HEK293 (cell line): ENCODE measurements at regions not wholly inside any gene's neighbourhood (a gene's known extent, or its start where the extent isn't known, plus 50 kb on each side); places are given as distances from the start of the nearest gene placed in this dataset.

Experiments
- CTCF ChIA-PET: fragments of 350-600 bp; formaldehyde crosslinking; extraction: SDS; loops from one replicate; lab custom pipeline; 2021; ENCODE audit warnings: antibody characterized with exemption; lab: Yijun Ruan, JAX
- POLR2A ChIA-PET: fragments of 300-600 bp; formaldehyde crosslinking; extraction: SDS; loops from one replicate; lab custom pipeline; 2020; ENCODE audit warnings: antibody characterized with exemption, inconsistent platforms; lab: Yijun Ruan, JAX
- H3K27ac ChIP-seq: fragments of 200-500 bp; sonication (Bioruptor generic); 2 replicates; pipeline ENCODE4 v1.5.1; 2014; ENCODE audit warnings: low read depth, low read length, control low read depth, inconsistent platforms; ENCODE audit errors: extremely low read depth
- H3K36me3 ChIP-seq, 2 experiments: fragments of 200-500 bp in 1 of 2; sonication (Bioruptor generic) in 1 of 2; 1 replicate in 1 of 2; 2 replicates in 1 of 2; pipeline ENCODE4 v1.5.1; 2014 to 2017; ENCODE audit warnings: inconsistent platforms in 2 of 2, low read length in 2 of 2; ENCODE audit not compliant: control insufficient read depth in 2 of 2, insufficient read depth in 1 of 2
- H3K4me1 ChIP-seq: fragments of 200-500 bp; sonication (Bioruptor generic); 2 replicates; pipeline ENCODE4 v1.5.1; 2014; ENCODE audit warnings: mild to moderate bottlenecking, low read length, inconsistent platforms; ENCODE audit not compliant: control insufficient read depth, insufficient read depth
- H3K4me3 ChIP-seq: 2 replicates; pipeline ENCODE4 v1.5.1; 2011; ENCODE audit warnings: low read depth, mild to moderate bottlenecking, control low read depth, low read length, moderate library complexity
- H3K9me3 ChIP-seq: fragments of 200-500 bp; sonication (Bioruptor generic); 2 replicates; pipeline ENCODE4 v1.5.1; 2014; ENCODE audit warnings: low read depth, low read length, inconsistent platforms; ENCODE audit not compliant: control insufficient read depth, insufficient read depth
- BCL11A ChIP-seq: fragments of 450-650 bp; formaldehyde crosslinking; IDR thresholded peaks from 2 replicates; pipeline ENCODE4 v1.5.1; 2016; ENCODE audit warnings: low read depth, missing biosample characterization, missing genetic modification characterization
- HIC1 ChIP-seq: fragments of 450-650 bp; formaldehyde crosslinking; IDR thresholded peaks from 2 replicates; pipeline ENCODE4 v1.5.1; 2016; ENCODE audit warnings: missing biosample characterization, missing genetic modification characterization
- PBX3 ChIP-seq: sonication (generic); formaldehyde crosslinking; IDR thresholded peaks from 2 replicates; pipeline ENCODE4 v1.8.1; 2022; ENCODE audit warnings: mild to moderate bottlenecking, moderate library complexity, missing genetic modification reagents
- PRDM6 ChIP-seq: fragments of 450-650 bp; formaldehyde crosslinking; IDR thresholded peaks from 2 replicates; pipeline ENCODE4 v1.5.1; 2017; ENCODE audit warnings: missing biosample characterization, missing genetic modification characterization
- SETDB1 ChIP-seq: IDR thresholded peaks from one replicate; pipeline ENCODE4 v1.6.1; 2017; ENCODE audit warnings: mild to moderate bottlenecking, low read length, moderate library complexity, mixed read lengths; ENCODE audit not compliant: insufficient read length
- TSHZ1 ChIP-seq: fragments of 450-650 bp; formaldehyde crosslinking; IDR thresholded peaks from 2 replicates; pipeline ENCODE4 v1.5.1; 2016; ENCODE audit warnings: missing biosample characterization, missing genetic modification characterization, borderline replicate concordance
- WT1 ChIP-seq: fragments of 450-650 bp; formaldehyde crosslinking; IDR thresholded peaks from 2 replicates; pipeline ENCODE4 v1.5.1; 2016; ENCODE audit warnings: missing biosample characterization, missing genetic modification characterization
- YY1 ChIP-seq: fragments of 450-650 bp; formaldehyde crosslinking; IDR thresholded peaks from 2 replicates; pipeline ENCODE4 v1.5.1; 2018; ENCODE audit warnings: missing biosample characterization, missing genetic modification characterization
- YY2 ChIP-seq: fragments of 450-650 bp; formaldehyde crosslinking; IDR thresholded peaks from 2 replicates; pipeline ENCODE4 v1.5.1; 2016; ENCODE audit warnings: missing biosample characterization, missing genetic modification characterization
- ZBTB20 ChIP-seq: fragments of 450-650 bp; formaldehyde crosslinking; IDR thresholded peaks from 2 replicates; pipeline ENCODE4 v1.5.1; 2016; ENCODE audit warnings: missing biosample characterization, missing genetic modification characterization
- ZNF121 ChIP-seq: fragments of 450-650 bp; formaldehyde crosslinking; IDR thresholded peaks from 2 replicates; pipeline ENCODE4 v1.5.1; 2016; ENCODE audit warnings: missing biosample characterization, missing genetic modification characterization
- ZNF18 ChIP-seq: fragments of 450-650 bp; formaldehyde crosslinking; IDR thresholded peaks from 2 replicates; pipeline ENCODE4 v1.5.1; 2016; ENCODE audit warnings: missing biosample characterization, missing genetic modification characterization
- ZNF202 ChIP-seq: fragments of 450-650 bp; formaldehyde crosslinking; IDR thresholded peaks from 2 replicates; pipeline ENCODE4 v1.5.1; 2016; ENCODE audit warnings: missing biosample characterization, missing genetic modification characterization, borderline replicate concordance
- ZNF211 ChIP-seq: fragments of 450-650 bp; formaldehyde crosslinking; IDR thresholded peaks from 2 replicates; pipeline ENCODE4 v1.5.1; 2016; ENCODE audit warnings: low read depth, missing biosample characterization, missing genetic modification characterization
- ZNF223 ChIP-seq: fragments of 450-650 bp; formaldehyde crosslinking; IDR thresholded peaks from 2 replicates; pipeline ENCODE4 v1.5.1; 2016; ENCODE audit warnings: missing biosample characterization, missing genetic modification characterization
- ZNF335 ChIP-seq: fragments of 450-650 bp; formaldehyde crosslinking; conservative IDR thresholded peaks from 2 replicates; pipeline ENCODE4 v1.5.1; 2016; ENCODE audit warnings: missing biosample characterization, missing genetic modification characterization
- ZNF354C ChIP-seq: fragments of 450-650 bp; formaldehyde crosslinking; IDR thresholded peaks from 2 replicates; pipeline ENCODE4 v1.5.1; 2016; ENCODE audit warnings: missing biosample characterization, missing genetic modification characterization, low read depth, borderline replicate concordance
- ZNF529 ChIP-seq: fragments of 450-650 bp; formaldehyde crosslinking; IDR thresholded peaks from 2 replicates; pipeline ENCODE4 v1.5.1; 2017; ENCODE audit warnings: missing genetic modification characterization, missing biosample characterization; ENCODE audit not compliant: insufficient replicate concordance
- ZNF548 ChIP-seq: fragments of 450-650 bp; formaldehyde crosslinking; IDR thresholded peaks from 2 replicates; pipeline ENCODE4 v1.5.1; 2016; ENCODE audit warnings: missing biosample characterization, missing genetic modification characterization
- ZNF555 ChIP-seq: fragments of 450-650 bp; formaldehyde crosslinking; conservative IDR thresholded peaks from 2 replicates; pipeline ENCODE4 v1.5.1; 2017; ENCODE audit warnings: missing biosample characterization, mild to moderate bottlenecking, missing genetic modification characterization, inconsistent platforms
- ZNF561 ChIP-seq: fragments of 450-650 bp; IDR thresholded peaks from 2 replicates; pipeline ENCODE4 v1.5.1; 2018; ENCODE audit warnings: missing biosample characterization, missing genetic modification characterization, borderline replicate concordance
- ZNF664 ChIP-seq: fragments of 450-650 bp; formaldehyde crosslinking; IDR thresholded peaks from 2 replicates; pipeline ENCODE4 v1.5.1; 2016; ENCODE audit warnings: missing biosample characterization, missing genetic modification characterization
- ZNF701 ChIP-seq: fragments of 450-650 bp; formaldehyde crosslinking; IDR thresholded peaks from 2 replicates; pipeline ENCODE4 v1.5.1; 2016; ENCODE audit warnings: missing biosample characterization, missing genetic modification characterization
- ZNF76 ChIP-seq: fragments of 450-650 bp; formaldehyde crosslinking; IDR thresholded peaks from 2 replicates; pipeline ENCODE4; 2016; ENCODE audit warnings: low read depth, missing biosample characterization, missing genetic modification characterization, borderline replicate concordance
- ZNF768 ChIP-seq: fragments of 450-650 bp; formaldehyde crosslinking; IDR thresholded peaks from 2 replicates; pipeline ENCODE4 v1.5.1; 2018; ENCODE audit warnings: missing biosample characterization, mild to moderate bottlenecking, missing genetic modification characterization

- TF ChIP-seq TSHZ1: no peak
- TF ChIP-seq PBX3: no peak
These were observed 56.3 kb upstream of the CHD2 start (continued) for GRCh38 chr15:92843814-92844213.

GRCh38 chr15:92845126-92845508 lies 55.0 kb upstream of the CHD2 start:
- Histone ChIP-seq H3K36me3 (no peaks in the 10 kb centered on the region), H3K4me3 (no peak overlapping the region), H3K4me1 (peaks cover 7% of the 10 kb centered on the region; the same call in 1 of the 2 replicates), H3K9me3 (no peaks in the 10 kb centered on the region), H3K27ac (no peak overlapping the region)
- no peak for TF ChIP-seq YY2 (tag by site-specific recombination)
- no peak for TF ChIP-seq ZNF76 (tag by site-specific recombination)
- TF ChIP-seq ZNF561 (tag by site-specific recombination): no peak
- TF ChIP-seq ZNF223 (tag by site-specific recombination): no peak
- TF ChIP-seq WT1: no peak
- TF ChIP-seq PBX3: no peak
- peak; percentile 23; the same call in 1 of the 2 replicates for TF ChIP-seq ZBTB20 (tag by site-specific recombination)
- peak; percentile 30; the same call in 1 of the 2 replicates for TF ChIP-seq PRDM6 (tag by site-specific recombination)
- TF ChIP-seq HIC1 (tag by site-specific recombination): no peak
- TF ChIP-seq ZNF768: no peak
- no peak for TF ChIP-seq SETDB1
- TF ChIP-seq ZNF202 (tag by site-specific recombination): no peak
- TF ChIP-seq ZNF335: no peak
- TF ChIP-seq ZNF548 (tag by site-specific recombination): no peak
- no peak for TF ChIP-seq ZNF354C (tag by site-specific recombination)
- no peak for TF ChIP-seq BCL11A (tag by site-specific recombination)
- TF ChIP-seq ZNF121: no peak
- TF ChIP-seq ZNF211: no peak
- no peak for TF ChIP-seq ZNF701
- TF ChIP-seq ZNF18: no peak
- TF ChIP-seq YY1: no peak
- peak; percentile 84 for TF ChIP-seq ZNF664
- TF ChIP-seq ZNF529 (tag by site-specific recombination): no peak
- no peak for TF ChIP-seq ZNF555 (tag by site-specific recombination)
- POLR2A ChIA-PET: interaction anchor here (0.6 to 0.7 kb wide), 2 partner anchors 36 to 37 kb away, joined by 3 read pairs; no protein-coding TSS in a partner anchor
- CTCF ChIA-PET: interaction anchor here (0.7 kb wide), 1 partner anchor 44 kb away, joined by 3 read pairs; no protein-coding TSS in a partner anchor
